ENCODE measurements at regions not wholly inside any gene's neighbourhood (a gene's known extent, or its start where the extent isn't known, plus 50 kb on each side); places are given as distances from the start of the nearest gene placed in this dataset.

GRCh38 chr4:43898836-43899235, 549.8 kb downstream of the KCTD8 start:
- no peak for DNase-seq (ENCODE audit: low read depth in 4 of 4, low spot score in 3 of 4)

- no peak for DNase-seq (ENCODE audit: low read depth in 4 of 4, low spot score in 3 of 4)
Measured at GRCh38 chr4:43903456-43903855, 545.2 kb downstream of the KCTD8 start.

GRCh38 chr4:43918377-43918776, 530.2 kb downstream of the KCTD8 start:
- no peak for DNase-seq (ENCODE audit: low read depth in 4 of 4, low spot score in 3 of 4)

GRCh38 chr4:43932448-43932847, 516.2 kb downstream of the KCTD8 start:
- peak in 1 of 4 donors; percentile 2 for DNase-seq (ENCODE audit: low read depth in 4 of 4, low spot score in 3 of 4)

- no peak for DNase-seq (ENCODE audit: low read depth in 4 of 4, low spot score in 3 of 4)
Measured at GRCh38 chr4:43943998-43944397, 504.6 kb downstream of the KCTD8 start.

- DNase-seq (ENCODE audit: low read depth in 4 of 4, low spot score in 3 of 4): no peak
Measured at GRCh38 chr4:43959976-43960375, 488.6 kb downstream of the KCTD8 start.

GRCh38 chr4:43968011-43968410, 480.6 kb downstream of the KCTD8 start:
- no peak for DNase-seq (ENCODE audit: low read depth in 4 of 4, low spot score in 3 of 4)

GRCh38 chr4:43983610-43984009, 465.0 kb downstream of the KCTD8 start:
- DNase-seq (ENCODE audit: low read depth in 4 of 4, low spot score in 3 of 4): no peak

GRCh38 chr4:43987331-43987944, 461.2 kb downstream of the KCTD8 start:
- no peak for DNase-seq (ENCODE audit: low read depth in 4 of 4, low spot score in 3 of 4)

- no peak for DNase-seq (ENCODE audit: low read depth in 4 of 4, low spot score in 3 of 4)
Measured at GRCh38 chr4:43990551-43990950, 458.1 kb downstream of the KCTD8 start.

- no peak for DNase-seq (ENCODE audit: low read depth in 4 of 4, low spot score in 3 of 4)
Measured at GRCh38 chr4:43990963-43991362, 457.6 kb downstream of the KCTD8 start.

GRCh38 chr4:43992552-43992951, 456.1 kb downstream of the KCTD8 start:
- no peak for DNase-seq (ENCODE audit: low read depth in 4 of 4, low spot score in 3 of 4)

GRCh38 chr4:43993196-43993902, 455.3 kb downstream of the KCTD8 start:
- no peak for DNase-seq (ENCODE audit: low read depth in 4 of 4, low spot score in 3 of 4)

- no peak for DNase-seq (ENCODE audit: low read depth in 4 of 4, low spot score in 3 of 4)
Measured at GRCh38 chr4:43999669-44000068, 448.9 kb downstream of the KCTD8 start.

- no peak for DNase-seq (ENCODE audit: low read depth in 4 of 4, low spot score in 3 of 4)
Measured at GRCh38 chr4:44002368-44002767, 446.2 kb downstream of the KCTD8 start.

- no peak for DNase-seq (ENCODE audit: low read depth in 4 of 4, low spot score in 3 of 4)
Measured at GRCh38 chr4:44016570-44017421, 431.8 kb downstream of the KCTD8 start.

GRCh38 chr4:44017422-44017739, 431.2 kb downstream of the KCTD8 start:
- DNase-seq (ENCODE audit: low read depth in 4 of 4, low spot score in 3 of 4): no peak

GRCh38 chr4:44019721-44020120, 428.9 kb downstream of the KCTD8 start:
- no peak for DNase-seq (ENCODE audit: low read depth in 4 of 4, low spot score in 3 of 4)

- no peak for DNase-seq (ENCODE audit: low read depth in 4 of 4, low spot score in 3 of 4)
Measured at GRCh38 chr4:44025376-44026020, 423.1 kb downstream of the KCTD8 start.

- DNase-seq (ENCODE audit: low read depth in 4 of 4, low spot score in 3 of 4): no peak
Measured at GRCh38 chr4:44038811-44039210, 409.8 kb downstream of the KCTD8 start.

- no peak for DNase-seq (ENCODE audit: low read depth in 4 of 4, low spot score in 3 of 4)
Measured at GRCh38 chr4:44046491-44046890, 402.1 kb downstream of the KCTD8 start.

Data from left renal pelvis (tissue), 4 donors.